NB4 (cell line): ENCODE measurements at regions not wholly inside any gene's neighbourhood (a gene's known extent, or its start where the extent isn't known, plus 50 kb on each side); places are given as distances from the start of the nearest gene placed in this dataset.

Source experiments
- DNase-seq: peaks from one replicate; pipeline ENCODE4 v3.0.0; 2010; ENCODE audit warnings: low read depth
- H3K4me3 ChIP-seq: one replicate; pipeline ENCODE4 v1.5.1; 2011; ENCODE audit warnings: mild to moderate bottlenecking, low read depth, low read length, moderate library complexity
- MAX ChIP-seq: IDR thresholded peaks from 2 replicates; pipeline ENCODE4 v1.6.1; 2011; ENCODE audit warnings: low read depth, low read length
- MYC ChIP-seq: IDR thresholded peaks from 2 replicates; pipeline ENCODE4 v1.6.1; 2011; ENCODE audit warnings: low read depth, low read length
- POLR2A ChIP-seq: IDR thresholded peaks from 2 replicates; pipeline ENCODE4 v1.6.1; 2011; ENCODE audit warnings: mild to moderate bottlenecking; ENCODE audit not compliant: insufficient read length; ENCODE audit errors: extremely low read depth
- TF ChIP-seq, protein P1 (sequence below): IDR thresholded peaks from one replicate; pipeline ENCODE4 v1.5.1; 2012; ENCODE audit warnings: low read depth, low read length

DNA sequence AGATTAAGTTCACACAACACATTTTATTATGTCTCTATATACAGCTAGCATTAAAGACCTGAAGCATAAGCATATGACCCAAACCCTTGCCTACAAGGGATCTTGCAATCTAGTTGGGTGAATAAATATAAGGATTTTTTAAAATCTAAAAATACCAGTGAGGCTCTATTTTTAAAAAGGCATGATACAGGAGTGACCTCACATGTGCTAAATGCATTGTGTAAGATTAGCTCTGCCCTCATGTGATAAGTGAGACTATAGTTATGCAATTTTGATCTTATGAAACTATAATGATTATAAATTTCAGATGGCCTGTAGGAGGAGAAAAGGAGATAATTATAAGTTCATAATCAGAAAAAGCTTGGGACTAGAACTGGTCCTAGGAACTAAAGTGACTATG, 451.0 kb upstream of the MAN1A1 start:
- H3K4me3 ChIP-seq = no peak overlapping the region
- no peak for DNase-seq
- no peak for TF ChIP-seq POLR2A
- TF ChIP-seq, protein P1, sequence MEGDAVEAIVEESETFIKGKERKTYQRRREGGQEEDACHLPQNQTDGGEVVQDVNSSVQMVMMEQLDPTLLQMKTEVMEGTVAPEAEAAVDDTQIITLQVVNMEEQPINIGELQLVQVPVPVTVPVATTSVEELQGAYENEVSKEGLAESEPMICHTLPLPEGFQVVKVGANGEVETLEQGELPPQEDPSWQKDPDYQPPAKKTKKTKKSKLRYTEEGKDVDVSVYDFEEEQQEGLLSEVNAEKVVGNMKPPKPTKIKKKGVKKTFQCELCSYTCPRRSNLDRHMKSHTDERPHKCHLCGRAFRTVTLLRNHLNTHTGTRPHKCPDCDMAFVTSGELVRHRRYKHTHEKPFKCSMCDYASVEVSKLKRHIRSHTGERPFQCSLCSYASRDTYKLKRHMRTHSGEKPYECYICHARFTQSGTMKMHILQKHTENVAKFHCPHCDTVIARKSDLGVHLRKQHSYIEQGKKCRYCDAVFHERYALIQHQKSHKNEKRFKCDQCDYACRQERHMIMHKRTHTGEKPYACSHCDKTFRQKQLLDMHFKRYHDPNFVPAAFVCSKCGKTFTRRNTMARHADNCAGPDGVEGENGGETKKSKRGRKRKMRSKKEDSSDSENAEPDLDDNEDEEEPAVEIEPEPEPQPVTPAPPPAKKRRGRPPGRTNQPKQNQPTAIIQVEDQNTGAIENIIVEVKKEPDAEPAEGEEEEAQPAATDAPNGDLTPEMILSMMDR = no peak
- no peak for TF ChIP-seq MYC
- TF ChIP-seq MAX = no peak

DNA sequence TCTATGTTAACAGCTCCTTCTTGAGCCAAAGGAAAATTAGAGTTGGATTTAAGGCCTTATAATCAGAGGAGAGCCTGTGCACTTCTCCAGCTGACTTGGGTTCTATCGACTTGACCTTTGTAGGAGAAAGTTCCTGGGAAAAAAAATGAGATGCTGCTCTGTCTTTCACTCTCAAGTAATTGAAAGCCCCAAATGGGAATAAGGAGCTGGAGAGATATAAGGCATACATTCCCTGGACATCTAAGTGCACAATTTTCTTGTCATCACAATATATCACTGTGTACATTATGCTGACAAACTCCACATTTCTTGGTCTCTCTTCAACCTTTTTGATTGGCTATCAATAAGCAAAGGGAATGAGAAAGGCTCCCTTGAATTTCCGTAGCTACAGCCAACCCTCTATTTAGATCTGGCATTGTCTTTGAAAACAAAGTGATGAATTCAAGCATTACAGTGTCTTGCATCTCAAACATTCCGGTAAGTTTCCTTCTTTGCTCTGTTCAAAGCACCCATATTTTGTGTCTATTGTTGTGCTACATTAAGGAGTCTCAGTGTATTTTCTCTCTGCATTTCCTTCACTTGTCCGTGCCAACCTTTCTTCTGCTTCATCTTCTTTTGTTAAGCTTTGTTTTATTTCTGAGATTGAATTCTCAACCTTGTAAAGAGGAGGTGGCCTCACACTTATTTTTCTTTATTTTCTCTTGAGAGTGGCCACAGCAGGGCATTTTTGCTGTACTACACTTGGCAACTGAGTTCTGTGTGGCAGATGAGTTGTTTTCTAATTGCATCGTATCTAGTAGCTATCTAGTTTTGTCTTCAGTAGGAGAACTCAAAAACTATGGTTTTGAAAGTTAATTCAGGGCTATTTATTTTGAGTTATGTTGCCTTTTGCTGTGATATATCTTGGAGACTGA, 450.3 kb upstream of the MAN1A1 start:
- TF ChIP-seq POLR2A (no peak), MAX (no peak), MYC (no peak)
- TF ChIP-seq, protein P1 = no peak

DNA sequence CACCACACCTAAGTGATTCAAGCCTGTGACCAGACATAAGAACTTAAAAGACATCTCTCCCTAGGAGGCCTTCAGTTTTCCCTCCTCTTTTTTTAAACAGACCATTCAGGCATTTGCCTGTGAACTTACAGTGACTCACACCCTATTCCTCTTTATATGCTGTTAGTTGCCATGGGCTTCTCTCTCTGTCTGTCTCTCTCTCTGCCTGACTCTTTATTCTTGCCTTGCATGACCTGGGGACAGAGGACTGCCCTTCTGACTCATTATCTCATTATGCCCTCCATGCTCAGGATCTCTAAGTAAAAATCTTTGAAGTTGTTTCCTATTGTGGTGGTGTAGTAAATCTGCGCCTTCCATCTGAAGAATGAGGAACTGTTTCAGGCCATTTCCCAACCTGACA, 442.2 kb upstream of the MAN1A1 start:
- no peak for TF ChIP-seq MAX
- TF ChIP-seq, protein P1 = no peak
- TF ChIP-seq MYC = no peak
- no peak for TF ChIP-seq POLR2A
- DNase-seq = no peak
- H3K4me3 ChIP-seq = no peak overlapping the region

More for the DNA sequence above, 450.3 kb upstream of the MAN1A1 start:
- H3K4me3 ChIP-seq = no peak overlapping the region
- DNase-seq = no peak

- DNase-seq = no peak
- no peak overlapping the region for H3K4me3 ChIP-seq
- TF ChIP-seq MYC = no peak
- TF ChIP-seq, protein P1 = no peak
- TF ChIP-seq MAX = no peak
- no peak for TF ChIP-seq POLR2A
Measured at GRCh38 chr6:119781365-119781764, 431.8 kb upstream of the MAN1A1 start.

GRCh38 chr6:119768201-119768600, 418.6 kb upstream of the MAN1A1 start:
- TF ChIP-seq, protein P1 = no peak
- TF ChIP-seq MAX (no peak), MYC (no peak), POLR2A (no peak)
- DNase-seq = no peak
- H3K4me3 ChIP-seq = no peak overlapping the region
